Daoy (cell line): ENCODE measurements at regions not wholly inside any gene's neighbourhood (a gene's known extent, or its start where the extent isn't known, plus 50 kb on each side); places are given as distances from the start of the nearest gene placed in this dataset.
A peak's percentile ranks its signal among the peaks of the same experiment; 100 is the strongest.
"Not testable (repeated sequence)": the region's sequence is repeated elsewhere in the genome, so short reads cannot be mapped to it uniquely, and the experiment has no call there.

Experiments
- DNase-seq: peaks from one replicate; pipeline ENCODE4 v3.0.0-alpha.2; 2015; ENCODE audit warnings: low read depth

DNA sequence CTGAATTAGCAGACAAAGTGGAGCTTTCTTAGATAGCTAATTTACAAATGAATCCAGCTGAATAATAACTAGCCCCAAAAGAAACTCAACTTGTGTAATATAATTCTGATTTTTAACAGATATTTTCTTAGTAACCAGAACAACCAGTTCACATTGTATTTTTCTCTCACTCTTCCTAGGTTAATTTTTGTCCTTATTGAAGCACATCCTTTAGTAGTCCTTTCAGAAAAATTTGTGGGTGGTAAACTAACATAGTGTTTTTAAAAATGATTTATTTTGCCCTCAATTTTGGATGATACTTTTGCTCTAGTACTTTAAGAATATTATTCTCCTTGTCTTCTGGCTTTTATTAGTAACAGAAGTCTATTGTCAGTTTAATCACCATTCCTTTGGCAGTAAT lies 190.6 kb upstream of the SLC39A10 start:
- no peak for DNase-seq

DNA sequence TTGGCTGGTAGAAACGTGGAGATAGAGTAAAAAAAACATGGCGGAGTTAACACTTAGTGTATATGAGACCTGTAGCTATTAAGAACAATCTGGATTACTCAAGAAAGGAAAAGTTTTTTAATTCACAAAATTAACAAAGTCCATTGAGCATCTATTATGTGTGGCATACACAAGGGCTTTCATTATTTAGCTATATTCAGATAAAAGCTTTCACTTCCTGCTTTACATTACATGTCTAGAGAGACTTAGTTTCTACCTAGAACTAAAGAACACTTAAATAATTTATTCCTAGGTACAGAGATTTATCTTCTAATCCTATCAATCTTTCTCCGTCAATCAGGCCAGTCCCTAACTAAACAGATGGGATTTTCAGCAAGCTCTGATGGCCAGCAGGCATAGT lies 196.0 kb upstream of the SLC39A10 start:
- DNase-seq: no peak

DNA sequence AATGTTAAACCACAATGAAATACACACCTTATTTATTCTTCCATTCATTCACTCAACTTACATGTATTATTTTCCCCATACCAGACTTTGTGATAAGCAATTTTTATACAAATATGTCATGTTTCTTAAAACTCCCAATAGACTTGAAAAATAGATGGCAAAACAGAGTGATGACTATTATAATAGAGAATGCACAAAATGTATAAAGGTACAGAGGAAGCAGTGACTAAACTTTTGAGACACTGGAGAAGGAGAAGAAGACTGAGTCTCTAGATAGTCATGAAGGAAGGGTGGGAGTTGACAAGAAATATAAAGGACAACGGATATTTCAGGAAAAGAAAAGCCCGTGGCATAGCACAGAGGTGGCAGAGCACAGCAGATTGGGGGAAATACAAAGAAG lies 198.1 kb upstream of the SLC39A10 start:
- DNase-seq: no peak

DNA sequence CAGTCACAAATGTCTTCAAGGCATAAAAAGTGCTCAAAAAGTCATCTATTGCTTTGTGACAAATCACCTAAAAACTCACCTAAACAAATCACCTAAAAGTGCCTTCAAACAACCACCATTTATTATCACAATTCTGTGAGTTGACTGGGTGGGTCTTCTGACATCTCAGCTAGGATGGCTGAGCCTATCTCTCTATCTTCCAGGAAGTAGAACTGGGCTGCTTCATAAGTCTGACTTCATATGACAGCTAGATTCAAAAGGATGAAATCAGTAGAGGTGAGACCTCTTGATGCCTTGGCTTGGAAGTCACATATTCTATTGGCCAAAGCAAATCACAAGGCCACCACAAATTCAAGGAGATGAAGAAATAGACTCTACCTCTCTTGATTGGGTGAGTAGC lies 199.2 kb upstream of the SLC39A10 start:
- no peak for DNase-seq

DNA sequence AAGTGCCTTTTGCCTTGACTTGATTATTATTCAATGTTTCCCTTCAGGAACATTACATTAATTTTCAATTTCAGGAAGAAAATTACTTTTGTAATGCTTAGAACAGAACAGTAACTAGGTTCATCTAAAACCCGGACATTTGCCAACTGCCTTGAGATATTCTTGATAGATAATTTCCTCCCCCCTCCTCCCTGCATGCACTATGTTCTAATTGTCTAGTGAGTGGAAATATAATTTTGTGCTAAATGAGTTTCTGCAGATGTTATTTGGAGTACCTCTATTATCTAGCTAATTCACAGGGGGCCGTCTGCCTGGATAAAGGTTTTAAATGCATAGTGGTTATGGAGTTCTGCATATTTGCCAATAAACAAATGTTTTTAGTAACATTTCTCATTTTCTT lies 200.3 kb upstream of the SLC39A10 start:
- no peak for DNase-seq

DNA sequence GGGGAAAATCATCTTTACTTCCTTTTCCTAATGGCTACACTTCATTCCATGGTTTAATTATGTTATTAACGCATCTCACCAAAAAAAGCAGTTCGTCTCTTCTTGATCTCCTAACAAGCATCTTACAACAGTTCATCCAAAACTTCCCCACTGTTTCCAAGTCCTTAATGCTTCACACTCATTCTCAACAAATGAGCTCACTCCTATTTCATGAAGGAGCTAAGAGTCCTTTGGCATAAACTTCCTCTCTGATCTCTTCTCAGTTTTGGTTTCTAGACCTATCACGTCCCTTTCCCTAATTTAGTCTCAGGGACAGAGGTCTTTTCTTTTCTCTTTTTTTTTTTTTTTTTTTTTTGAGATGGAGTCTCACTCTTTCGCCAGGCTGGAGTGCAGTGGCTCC lies 205.9 kb upstream of the SLC39A10 start:
- no peak for DNase-seq

DNA sequence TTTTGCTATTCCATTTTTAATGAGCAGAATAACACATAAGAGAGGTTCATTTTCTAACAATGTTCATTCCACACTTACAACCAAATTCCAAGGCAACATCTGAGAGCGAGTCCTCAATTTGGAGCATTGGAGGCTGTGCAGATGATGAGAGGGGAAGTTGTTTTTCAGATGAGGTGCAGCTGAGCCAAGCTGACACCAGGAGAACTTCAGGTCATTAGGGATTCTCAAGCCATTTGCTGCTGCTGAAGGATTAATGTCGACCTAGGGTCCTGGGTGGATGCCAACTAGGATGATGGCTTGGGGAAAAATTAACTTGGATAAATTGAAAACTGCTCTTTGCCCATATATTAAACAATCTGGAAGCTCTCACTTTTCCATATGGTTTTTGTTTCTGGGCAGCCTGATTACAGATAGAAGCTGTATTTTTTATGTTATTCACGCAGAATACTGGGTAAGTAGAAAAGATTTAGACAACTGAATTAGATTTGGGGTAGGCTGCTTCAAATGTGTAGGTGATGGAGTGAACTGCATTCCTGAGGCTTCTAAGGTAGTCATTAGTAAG lies 206.4 kb upstream of the SLC39A10 start:
- no peak for DNase-seq

DNA sequence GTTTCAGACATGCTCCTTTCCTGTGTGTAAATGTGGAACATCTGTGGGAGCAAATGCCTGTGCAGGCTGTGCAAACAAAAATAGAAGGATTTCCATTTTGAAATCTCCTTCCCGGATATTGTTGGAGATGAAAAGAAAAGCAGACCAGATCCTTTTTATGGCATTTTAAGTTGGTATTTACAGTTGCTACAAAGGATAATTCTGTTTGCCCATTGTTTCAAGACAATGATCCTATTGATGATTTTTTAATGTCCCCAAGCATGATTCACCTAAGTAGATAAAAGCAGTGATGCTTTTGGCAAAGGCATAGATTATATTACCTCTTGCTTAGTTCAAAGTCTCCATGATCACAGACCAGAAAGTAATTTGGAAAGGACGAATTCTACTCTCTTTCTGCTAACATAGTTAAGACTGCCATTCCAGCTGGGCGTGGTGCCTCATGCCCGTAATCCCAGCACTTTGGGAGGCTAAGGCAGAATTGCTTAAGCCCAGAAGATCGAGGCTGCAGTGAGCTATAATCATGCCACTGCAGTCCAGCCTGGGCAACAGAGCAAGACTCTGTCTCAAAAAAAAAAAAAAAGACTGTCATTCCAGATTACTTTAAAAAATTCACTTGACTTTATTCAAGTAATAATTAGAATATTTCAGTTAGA lies 209.6 kb upstream of the SLC39A10 start:
- no peak for DNase-seq

DNA sequence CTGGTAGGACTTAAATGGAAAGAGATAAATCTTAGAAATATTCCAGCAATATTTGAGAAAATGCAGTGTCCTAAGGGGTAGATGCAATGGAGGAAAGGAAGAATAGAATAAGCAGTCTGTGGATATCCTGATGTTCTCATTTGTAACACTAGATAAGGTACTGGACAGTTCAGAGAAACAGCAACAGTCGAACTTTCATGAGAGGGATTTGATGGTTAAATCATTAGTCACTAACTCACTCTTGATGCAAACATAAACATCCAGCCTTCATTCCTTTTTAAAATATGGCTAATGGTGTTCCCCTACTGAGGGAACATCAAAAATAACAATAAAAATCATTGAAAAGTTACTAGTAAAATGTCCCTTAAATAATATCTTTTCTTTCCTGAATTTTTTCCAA lies 211.4 kb upstream of the SLC39A10 start:
- no peak for DNase-seq

DNA sequence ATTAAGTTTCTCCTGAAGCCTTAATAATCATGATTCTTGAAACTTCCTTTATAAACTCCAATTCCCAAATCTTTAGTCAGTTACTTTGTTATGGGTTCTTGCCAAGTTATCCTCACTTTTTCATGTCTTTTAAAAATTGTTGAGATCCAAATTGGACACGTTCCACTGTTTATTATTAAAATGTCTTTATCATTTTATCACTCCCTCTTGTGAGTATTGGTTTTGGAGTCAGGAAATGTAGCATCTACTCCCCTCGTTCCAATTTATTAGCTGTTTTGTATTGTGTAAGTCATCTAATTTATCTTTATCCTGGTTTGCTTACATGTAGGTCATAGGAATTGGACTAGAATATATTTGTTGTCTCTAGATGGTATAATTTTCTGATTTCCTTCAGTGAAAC lies 213.1 kb upstream of the SLC39A10 start:
- DNase-seq: no peak

DNA sequence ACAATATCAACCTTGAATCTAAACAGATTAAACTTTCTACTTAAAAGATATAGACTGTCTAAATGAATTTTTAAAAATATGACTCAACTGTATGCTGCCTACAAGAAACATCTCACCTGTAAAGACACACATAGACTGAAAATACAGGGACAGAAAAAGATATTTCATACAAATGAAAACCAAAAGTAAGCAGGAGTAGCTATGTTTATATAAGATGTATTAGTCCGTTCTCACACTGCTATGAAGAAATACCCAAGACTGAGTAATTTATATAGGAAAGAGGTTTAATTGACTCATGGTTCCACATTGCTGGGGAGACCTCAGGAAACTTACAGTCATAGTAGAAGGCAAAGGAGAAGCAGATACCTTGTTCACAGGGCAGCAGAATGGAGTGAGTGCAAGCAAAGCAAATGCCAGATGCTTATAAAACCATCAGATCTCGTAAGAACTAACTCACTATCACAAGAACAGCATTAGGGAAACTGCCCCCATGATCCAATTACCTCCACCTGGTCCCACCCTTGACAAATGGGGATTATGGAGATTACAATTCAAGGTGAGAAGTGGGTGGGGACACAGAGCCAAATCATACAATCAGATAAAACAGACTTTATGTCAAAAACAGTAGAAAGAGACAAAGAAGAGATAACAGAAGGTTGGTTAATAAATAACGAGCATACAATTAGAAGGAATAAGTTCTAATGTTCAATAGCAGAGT lies 214.4 kb upstream of the SLC39A10 start:
- DNase-seq: no peak

DNA sequence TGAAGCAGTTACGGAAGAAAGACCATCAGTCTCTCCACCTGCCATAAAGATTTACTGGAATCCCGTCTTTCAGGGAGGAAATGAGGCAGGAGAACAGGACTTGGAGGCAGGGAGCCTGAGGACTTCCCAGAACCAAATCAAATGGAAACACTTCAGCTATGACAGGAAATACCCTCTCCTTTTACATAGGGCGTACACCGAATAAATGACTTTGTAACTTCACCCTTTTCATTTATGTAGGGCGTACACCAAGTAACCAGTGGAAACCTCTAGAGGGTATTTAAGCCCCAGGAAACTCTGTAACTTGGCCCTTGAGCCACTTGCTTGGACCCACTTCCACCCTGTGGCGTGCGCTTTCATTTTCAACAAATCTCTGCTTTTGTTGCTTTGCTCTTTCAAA lies 218.3 kb upstream of the SLC39A10 start:
- DNase-seq: no peak

DNA sequence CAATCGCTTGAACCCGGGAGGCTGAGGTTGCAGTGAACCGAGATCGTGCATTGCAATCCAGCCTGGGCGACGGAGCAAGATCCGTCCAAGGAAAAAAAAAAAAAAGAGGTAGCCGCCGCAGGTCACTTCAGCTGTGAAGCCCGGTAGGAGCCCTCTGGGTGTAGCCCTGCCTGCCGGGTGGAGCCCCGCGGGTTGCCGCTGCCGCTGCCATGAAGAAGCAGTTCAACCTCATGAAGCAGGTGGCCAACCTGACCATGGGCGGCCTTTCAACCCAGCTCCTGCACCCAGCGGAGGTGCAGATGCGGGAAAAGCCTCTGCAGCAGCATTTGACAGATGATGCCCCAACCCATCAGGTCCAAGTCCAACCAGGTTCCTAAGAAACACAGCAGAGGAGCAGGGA lies 219.5 kb upstream of the SLC39A10 start:
- DNase-seq: no peak

DNA sequence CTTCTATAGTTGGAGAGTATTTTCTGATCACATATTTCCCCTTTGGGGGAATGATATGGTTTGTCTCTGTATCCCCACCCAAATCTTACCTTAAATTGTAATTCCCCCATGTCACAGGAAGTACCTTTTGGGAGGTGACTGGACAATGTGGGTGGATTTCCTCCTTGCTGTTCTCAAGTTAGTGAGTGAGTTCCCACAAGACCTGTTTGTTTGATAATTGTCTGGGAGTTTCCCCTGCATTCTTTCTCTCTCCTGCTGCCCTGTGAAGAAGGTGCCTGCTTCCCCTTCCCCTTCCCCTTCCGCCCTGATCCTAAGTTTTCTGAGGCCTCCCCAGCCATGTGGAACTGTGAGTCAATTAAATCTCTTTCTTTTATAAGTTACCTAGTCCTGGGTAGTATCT lies 222.7 kb upstream of the SLC39A10 start:
- no peak for DNase-seq

DNA sequence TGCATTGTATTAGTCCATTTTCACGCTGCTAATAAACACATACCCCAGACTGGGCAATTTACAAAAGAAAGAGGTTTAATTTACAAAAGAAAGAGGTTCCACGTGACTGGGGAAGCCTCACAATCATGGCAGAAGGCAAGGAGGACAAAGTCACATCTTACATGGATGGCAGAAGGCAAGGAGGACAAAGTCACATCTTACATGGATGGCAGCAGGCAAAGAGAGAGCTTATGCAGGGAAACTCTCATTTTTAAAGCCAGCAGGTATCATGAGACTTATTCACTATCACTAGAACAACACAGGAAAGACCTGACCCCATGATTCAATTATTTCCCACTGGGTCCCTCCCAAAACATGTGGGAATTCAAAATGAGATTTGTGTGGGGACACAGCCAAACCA lies 223.3 kb upstream of the SLC39A10 start:
- not testable (repeated sequence) for DNase-seq

DNA sequence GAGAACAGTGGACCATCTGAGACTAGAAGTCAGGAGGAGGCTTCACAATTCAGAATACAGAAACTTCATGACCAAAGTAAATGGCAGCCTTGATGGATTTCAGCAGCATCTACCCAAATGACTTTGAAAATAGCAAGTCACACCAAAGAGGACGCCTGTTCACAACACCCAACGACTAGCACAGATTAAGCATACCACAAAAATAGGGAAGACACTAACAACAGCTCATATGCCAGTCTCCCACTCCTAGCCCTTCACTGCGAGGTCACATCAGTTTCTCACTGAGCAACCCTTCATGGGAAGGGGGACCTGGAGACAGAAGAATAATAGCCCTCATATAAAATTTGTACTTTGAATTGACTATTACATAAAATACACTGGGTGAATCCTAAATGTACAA lies 228.4 kb upstream of the SLC39A10 start:
- DNase-seq: no peak

DNA sequence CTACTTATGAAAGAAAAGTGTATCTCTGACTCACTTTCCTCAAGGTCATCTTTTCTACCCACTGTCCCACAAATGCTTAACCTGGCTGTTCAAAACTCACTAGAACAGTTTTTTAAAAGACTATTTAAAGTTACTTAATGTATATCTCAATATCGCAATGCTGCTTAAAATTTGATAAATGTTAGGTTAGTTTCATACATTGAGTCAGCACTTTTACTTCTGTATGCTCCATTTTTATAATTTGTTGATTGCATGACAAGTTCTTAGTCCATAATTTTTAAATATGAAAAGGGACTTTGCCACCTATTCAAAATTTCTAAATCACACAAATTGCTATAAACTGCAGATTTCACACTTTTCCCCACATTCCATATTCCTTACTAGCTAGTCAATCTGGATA lies 231.7 kb upstream of the SLC39A10 start:
- no peak for DNase-seq

DNA sequence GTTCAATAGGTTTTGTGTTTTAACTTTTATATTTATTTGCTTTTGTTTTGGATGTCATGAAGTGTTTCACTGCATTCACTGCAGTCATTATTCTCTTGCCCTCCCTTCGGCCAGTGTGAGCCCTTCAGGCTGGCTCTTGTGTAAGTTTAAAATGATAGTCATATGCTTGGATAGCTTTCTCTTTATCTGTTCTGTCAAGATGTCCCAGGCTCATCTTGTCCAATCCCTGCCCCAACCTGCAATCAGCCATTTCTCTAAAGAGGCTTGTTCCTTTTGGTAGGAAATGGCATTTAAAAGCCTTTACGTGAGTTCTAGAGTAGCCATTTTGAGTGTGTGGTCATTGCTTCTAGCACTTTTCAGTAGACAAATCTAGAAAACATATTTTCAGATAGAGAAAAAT lies 238.0 kb upstream of the SLC39A10 start:
- DNase-seq: no peak

DNA sequence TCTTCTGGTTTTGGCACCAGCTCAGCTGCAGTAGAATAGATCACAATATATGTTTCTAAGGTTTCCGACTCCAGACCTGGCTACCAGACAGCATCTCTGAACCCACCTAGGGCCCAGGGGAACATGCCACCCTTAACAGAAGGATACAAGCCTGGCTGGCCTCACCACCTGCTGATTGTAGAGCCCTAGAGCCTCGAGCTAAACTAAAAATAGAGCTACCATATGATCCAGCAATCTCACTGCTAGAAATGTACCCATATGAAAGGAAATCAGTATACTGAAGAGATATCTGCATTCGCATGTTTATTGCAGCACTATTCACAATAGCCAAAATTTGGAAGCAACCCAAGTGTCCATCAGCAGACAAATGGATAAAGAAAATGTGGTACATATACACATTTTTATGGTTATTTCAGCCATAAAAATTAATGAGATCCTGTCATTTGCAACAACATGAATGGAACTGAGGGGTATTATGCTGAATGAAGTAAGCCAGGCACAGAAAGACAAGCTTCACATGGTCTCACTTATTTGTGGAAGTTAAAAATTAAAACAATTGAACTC lies 242.4 kb upstream of the SLC39A10 start:
- no peak for DNase-seq

DNA sequence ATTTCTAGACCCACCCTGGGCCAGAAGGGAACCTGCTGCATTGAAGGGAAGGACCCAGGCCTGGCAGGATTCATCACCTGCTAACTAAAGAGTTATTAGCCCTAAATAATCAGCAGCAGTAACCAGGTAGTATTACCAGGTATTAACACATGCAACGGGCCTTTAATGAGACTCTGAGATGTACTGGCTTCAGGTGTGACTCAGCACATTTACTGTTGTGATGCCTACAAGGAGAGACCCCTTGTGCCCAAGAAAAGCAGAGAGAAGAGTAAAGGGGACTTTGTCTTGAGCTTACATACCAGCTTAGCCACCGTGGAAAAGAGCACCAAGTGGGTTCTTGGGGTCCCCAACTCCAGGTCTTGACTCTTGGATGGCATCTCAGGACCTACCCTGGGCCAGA lies 243.1 kb upstream of the SLC39A10 start:
- no peak for DNase-seq

DNA sequence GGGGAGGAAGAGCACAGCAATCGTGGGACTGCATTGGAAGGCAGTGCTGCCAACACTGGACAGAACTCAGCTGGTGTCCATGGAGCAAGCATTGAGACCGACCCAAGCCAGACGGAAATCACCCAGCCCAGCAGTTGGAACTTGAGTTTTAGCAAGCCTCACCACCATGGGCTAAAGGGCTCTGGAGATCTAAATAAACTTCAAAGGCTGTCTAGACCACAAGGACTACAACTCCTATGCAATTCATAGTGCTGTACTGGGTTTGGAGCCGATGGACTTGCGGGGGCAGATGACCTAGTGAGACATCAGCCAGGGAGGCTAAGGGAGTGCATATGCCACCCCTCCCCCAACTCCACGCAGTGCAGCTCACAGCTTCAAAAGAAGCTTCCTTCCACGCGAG lies 243.6 kb upstream of the SLC39A10 start:
- DNase-seq: no peak

DNA sequence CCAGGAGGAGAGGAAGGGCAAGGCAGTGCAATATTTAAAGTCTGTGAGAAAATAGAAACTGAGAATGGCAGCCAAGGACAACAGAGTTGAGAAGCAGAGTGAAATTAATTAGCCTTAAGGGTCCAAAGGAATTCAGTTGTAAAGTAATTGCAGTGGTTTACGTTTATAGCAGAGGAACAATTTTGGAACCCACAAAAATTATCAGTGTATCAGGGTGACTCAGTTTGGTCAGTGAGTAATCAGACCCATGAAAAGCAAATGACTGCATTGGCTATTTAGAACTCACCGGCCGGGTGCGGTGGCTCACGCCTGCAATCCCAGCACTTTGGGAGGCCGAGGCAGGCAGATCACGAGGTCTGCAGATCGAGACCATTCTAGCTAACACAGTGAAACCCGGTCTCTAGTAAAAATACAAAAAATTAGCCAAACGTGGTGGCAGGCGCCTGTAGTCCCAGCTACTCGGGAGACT lies 245.8 kb upstream of the SLC39A10 start:
- peak; percentile 81 for DNase-seq

DNA sequence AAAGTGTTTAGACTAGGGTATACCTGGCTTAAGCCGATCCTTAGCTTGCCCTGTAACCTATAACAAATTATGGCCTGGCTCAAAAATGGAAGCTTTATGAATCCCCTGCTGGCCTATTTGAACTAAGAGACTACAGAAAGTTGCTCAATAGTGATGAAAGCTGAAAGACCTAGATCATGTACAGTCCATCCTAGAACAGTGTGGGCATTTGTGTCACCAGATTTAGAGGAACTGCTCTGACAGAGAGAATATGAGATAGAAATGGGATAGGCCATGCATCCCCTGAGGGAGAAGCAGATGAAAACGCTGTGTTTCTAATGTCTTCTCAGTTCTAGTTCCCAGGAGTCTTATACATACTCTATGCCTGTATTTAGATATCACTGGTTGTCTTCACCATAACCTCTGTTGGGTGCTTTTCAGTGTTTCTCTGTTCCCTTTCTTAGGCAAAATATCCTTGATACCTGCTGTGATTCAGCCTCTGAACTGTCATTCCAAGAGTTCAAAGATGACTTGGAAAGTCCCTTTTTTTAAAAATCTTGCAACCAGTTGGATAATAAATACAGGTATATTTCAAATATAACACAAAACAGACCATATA lies 246.9 kb upstream of the SLC39A10 start:
- no peak for DNase-seq
